Activated CD8-positive, alpha-beta T cell treated with anti-CD3 and anti-CD28 coated beads for 36 hours (primary cell): ENCODE measurements at regions not wholly inside any gene's neighbourhood (a gene's known extent, or its start where the extent isn't known, plus 50 kb on each side); places are given as distances from the start of the nearest gene placed in this dataset.
A peak's percentile ranks its signal among the peaks of the same experiment; 100 is the strongest.

Source experiments
- ATAC-seq: fragments of 200-7000 bp; cut with Tn5 transposase; one replicate; pipeline ENCODE4 v1.10.0; 2021; ENCODE audit warnings: mild to moderate bottlenecking, moderate library complexity
- CTCF ChIA-PET: fragments of 350-600 bp; sonication (Branson Sonifier 250); formaldehyde crosslinking; loops from one replicate; lab custom pipeline; 2021; ENCODE audit warnings: antibody characterized with exemption; lab: Charles Lee
- POLR2A ChIA-PET: fragments of 350-600 bp; sonication (Branson Sonifier 250); formaldehyde crosslinking; loops from one replicate; lab custom pipeline; 2021; ENCODE audit warnings: antibody characterized with exemption; lab: Charles Lee
- DNase-seq: peaks from one replicate; pipeline ENCODE4 v3.0.0-alpha.2; 2020
- H3K27ac Mint-ChIP-seq: one replicate; pipeline ENCODE4 v1.8.0; 2021; ENCODE audit warnings: mild to moderate bottlenecking, mixed read lengths
- H3K27me3 Mint-ChIP-seq: one replicate; pipeline ENCODE4 v1.8.0; 2021; ENCODE audit warnings: mixed read lengths
- H3K36me3 Mint-ChIP-seq: one replicate; pipeline ENCODE4 v1.8.0; 2021; ENCODE audit warnings: low read depth, mixed read lengths
- H3K4me1 Mint-ChIP-seq: one replicate; pipeline ENCODE4 v1.8.0; 2021; ENCODE audit warnings: low read depth, mixed read lengths
- H3K4me3 Mint-ChIP-seq: one replicate; pipeline ENCODE4 v1.8.0; 2021; ENCODE audit warnings: mild to moderate bottlenecking, moderate library complexity, mixed read lengths
- H3K9me3 Mint-ChIP-seq: one replicate; pipeline ENCODE4 v1.8.0; 2021; ENCODE audit warnings: mixed read lengths
- intact Hi-C: fragments of 100-400 bp; cut with micrococcal nuclease; formaldehyde crosslinking; loops from one replicate; pipeline ENCODE4 v1.10.0; 2022
- TF ChIP-seq, protein P1 (sequence below): fragments of 200-600 bp; IDR thresholded peaks from one replicate; pipeline ENCODE4 v1.8.0; 2022; ENCODE audit warnings: antibody characterized with exemption, mild to moderate bottlenecking

DNA sequence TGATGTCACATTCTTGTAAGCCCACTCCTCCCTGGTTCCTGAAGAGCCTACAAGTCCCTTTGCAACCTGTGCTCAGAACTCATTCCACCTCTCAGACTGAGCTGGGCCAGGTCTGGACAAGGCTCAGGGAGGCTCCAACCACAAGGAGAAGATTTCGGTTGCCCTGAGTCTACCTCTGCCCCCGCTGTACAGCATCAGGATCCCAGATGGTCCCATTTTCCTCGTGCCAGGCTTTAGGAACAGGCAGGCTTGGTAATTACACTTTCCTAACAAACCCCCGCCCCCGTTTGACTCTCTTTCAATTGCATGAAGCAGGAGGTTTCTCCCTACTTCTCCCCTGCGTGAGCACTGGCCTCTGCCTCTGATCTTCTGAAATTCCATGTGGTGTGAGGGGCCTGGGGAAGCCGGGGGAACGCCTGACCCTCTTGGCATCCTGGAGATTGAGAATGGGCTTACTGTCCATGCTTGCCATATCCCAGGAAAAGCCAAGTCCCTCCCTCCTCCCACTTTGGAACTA, 86.9 kb upstream of the CTNNA1 start:
- H3K27ac Mint-ChIP-seq = no peak overlapping the region
- H3K9me3 Mint-ChIP-seq = no peaks in the 10 kb centered on the region
- TF ChIP-seq, protein P1, sequence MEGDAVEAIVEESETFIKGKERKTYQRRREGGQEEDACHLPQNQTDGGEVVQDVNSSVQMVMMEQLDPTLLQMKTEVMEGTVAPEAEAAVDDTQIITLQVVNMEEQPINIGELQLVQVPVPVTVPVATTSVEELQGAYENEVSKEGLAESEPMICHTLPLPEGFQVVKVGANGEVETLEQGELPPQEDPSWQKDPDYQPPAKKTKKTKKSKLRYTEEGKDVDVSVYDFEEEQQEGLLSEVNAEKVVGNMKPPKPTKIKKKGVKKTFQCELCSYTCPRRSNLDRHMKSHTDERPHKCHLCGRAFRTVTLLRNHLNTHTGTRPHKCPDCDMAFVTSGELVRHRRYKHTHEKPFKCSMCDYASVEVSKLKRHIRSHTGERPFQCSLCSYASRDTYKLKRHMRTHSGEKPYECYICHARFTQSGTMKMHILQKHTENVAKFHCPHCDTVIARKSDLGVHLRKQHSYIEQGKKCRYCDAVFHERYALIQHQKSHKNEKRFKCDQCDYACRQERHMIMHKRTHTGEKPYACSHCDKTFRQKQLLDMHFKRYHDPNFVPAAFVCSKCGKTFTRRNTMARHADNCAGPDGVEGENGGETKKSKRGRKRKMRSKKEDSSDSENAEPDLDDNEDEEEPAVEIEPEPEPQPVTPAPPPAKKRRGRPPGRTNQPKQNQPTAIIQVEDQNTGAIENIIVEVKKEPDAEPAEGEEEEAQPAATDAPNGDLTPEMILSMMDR = no peak
- H3K36me3 Mint-ChIP-seq = no peaks in the 10 kb centered on the region
- H3K27me3 Mint-ChIP-seq = peaks cover 82% of the 10 kb centered on the region
- POLR2A ChIA-PET = no interaction called here
- no peak for DNase-seq
- CTCF ChIA-PET = no interaction called here
- H3K4me1 Mint-ChIP-seq = peaks cover 33% of the 10 kb centered on the region
- no peak overlapping the region for H3K4me3 Mint-ChIP-seq
- ATAC-seq = no peak
- intact Hi-C loops = no loop called here

DNA sequence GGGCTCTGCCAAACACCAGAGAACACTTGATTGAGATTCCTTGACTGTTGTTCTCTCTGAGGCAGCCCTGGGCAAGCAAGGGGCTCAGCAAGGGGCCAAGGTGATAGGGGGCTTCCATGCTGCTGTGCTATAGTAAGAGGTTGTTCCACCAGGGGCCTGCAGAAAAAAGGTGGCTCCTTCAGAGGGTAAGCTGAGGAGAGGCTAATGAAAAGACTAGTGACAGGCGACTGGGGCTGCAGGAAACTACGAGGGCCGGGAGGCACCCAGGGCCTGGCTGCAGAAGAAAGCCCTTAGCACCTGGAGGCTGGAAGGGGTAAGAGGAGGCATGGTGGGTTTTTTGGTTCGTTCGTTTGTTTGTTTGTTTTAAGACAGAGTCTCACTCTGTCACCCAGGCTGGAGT, 88.0 kb upstream of the CTNNA1 start:
- POLR2A ChIA-PET = no interaction called here
- no peak overlapping the region for H3K4me3 Mint-ChIP-seq
- DNase-seq (no peak), ATAC-seq (no peak)
- TF ChIP-seq, protein P1 = no peak
- intact Hi-C loops = no loop called here
- peaks cover 33% of the 10 kb centered on the region for H3K4me1 Mint-ChIP-seq
- H3K27me3 Mint-ChIP-seq = peaks cover 88% of the 10 kb centered on the region
- no peaks in the 10 kb centered on the region for H3K9me3 Mint-ChIP-seq
- H3K27ac Mint-ChIP-seq = no peak overlapping the region
- CTCF ChIA-PET = no interaction called here
- no peaks in the 10 kb centered on the region for H3K36me3 Mint-ChIP-seq

DNA sequence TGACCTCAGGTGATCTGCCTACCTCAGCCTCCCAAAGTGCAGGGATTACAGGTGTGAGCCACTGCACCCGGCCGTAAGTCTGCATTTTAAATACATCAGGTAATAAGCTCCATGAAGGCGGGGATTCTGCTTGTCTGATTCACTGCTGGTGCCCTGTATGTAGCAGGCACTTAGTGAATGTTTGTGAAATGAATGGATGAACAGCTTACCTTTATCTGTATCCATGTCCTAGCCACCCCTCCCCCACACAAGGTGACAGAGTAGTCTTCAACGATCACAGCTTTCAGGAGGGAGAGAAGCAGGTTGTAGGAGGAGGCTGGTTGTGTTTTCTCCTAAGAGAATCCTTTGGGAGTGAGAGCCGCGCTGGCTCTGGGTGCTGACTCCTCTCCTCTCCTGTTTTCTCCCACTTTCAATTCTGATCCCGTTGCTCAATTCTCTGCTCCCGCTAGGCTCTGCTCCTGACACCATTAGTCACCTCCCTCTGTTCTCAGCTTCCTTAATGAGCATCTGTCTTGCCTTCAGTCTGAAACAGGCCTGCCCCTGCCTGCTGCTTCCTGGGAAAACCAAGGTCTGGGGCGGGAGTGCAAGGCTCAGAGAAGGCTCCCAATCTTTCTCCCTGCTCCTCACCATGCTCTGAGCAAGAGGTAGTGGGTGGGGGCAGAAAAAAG, 88.8 kb upstream of the CTNNA1 start:
- no peak for DNase-seq
- intact Hi-C loops = no loop called here
- Mint-ChIP-seq H3K9me3 (no peaks in the 10 kb centered on the region), H3K4me3 (no peak overlapping the region), H3K36me3 (no peaks in the 10 kb centered on the region), H3K27ac (no peak overlapping the region), H3K27me3 (peaks cover 89% of the 10 kb centered on the region), H3K4me1 (peaks cover 32% of the 10 kb centered on the region)
- ATAC-seq = no peak
- POLR2A ChIA-PET = no interaction called here
- TF ChIP-seq, protein P1 = no peak
- CTCF ChIA-PET = no interaction called here

DNA sequence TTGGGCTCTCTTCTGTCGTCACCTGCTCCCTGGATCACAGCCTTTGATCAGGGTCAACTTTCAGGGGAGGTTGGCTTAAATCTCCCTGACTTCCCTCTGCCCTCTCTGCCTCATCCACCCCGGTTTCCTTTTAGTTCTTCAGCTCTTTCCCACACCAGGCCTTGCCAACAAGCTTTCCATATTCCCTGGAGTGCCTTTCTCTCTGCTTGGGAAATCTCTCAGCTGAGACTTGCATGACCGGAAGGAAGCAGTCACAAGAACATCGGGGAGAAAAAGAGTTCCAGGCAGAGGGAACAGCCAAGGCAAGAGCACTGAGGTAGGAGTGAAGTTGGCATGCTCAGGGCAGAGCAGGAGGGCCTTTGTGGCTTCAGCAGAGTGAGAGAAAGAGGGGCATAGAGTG, 88.4 kb upstream of the HSPA9 start:
- CTCF ChIA-PET = interaction anchor here (1.0 kb wide), 1 partner anchor 126 kb away, joined by 3 read pairs; no protein-coding TSS in a partner anchor
- intact Hi-C loops = no loop called here
- Mint-ChIP-seq H3K4me1 (peaks cover 24% of the 10 kb centered on the region), H3K9me3 (no peaks in the 10 kb centered on the region), H3K27me3 (peaks cover 89% of the 10 kb centered on the region), H3K36me3 (no peaks in the 10 kb centered on the region), H3K4me3 (no peak overlapping the region), H3K27ac (no peak overlapping the region)
- TF ChIP-seq, protein P1 = no peak
- POLR2A ChIA-PET = no interaction called here
- DNase-seq = no peak
- no peak for ATAC-seq

DNA sequence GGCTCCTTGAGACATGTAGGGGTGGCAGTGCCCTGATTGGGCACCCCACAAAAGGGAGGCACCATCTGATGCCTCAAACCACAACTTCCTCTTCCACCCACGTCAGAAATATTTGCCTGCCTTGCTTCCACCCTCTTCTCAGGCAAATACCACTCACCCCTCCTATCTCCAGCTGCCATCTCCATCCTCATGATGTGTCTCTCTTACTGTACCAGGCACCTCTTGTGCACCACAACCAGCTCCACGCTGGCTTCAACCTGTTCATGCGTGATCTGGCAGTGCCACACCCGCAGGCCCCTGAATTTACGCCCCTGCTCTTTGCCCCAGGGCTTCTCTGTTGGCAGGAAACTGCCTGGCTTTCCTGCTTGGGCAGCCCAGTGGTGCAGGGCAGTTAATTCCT, 87.8 kb upstream of the HSPA9 start:
- peak; percentile 70 for ATAC-seq
- ChIA-PET CTCF (interaction anchor here (1.0 kb wide), 1 partner anchor 127 kb away, joined by 3 read pairs; no protein-coding TSS in a partner anchor), POLR2A (no interaction called here)
- Mint-ChIP-seq H3K9me3 (no peaks in the 10 kb centered on the region), H3K4me3 (no peak overlapping the region), H3K27ac (no peak overlapping the region), H3K36me3 (no peaks in the 10 kb centered on the region), H3K27me3 (peaks cover 86% of the 10 kb centered on the region), H3K4me1 (peaks cover 18% of the 10 kb centered on the region)
- peak; percentile 47 for DNase-seq
- intact Hi-C loops = no loop called here
- TF ChIP-seq, protein P1 = no peak
